Occipital lobe (tissue), 1 donor: ENCODE measurements at regions not wholly inside any gene's neighbourhood (a gene's known extent, or its start where the extent isn't known, plus 50 kb on each side); places are given as distances from the start of the nearest gene placed in this dataset.

Experiments used
- DNase-seq: peaks from one replicate; lab custom pipeline; 2025; lab: John Stamatoyannopoulos, UW

DNA sequence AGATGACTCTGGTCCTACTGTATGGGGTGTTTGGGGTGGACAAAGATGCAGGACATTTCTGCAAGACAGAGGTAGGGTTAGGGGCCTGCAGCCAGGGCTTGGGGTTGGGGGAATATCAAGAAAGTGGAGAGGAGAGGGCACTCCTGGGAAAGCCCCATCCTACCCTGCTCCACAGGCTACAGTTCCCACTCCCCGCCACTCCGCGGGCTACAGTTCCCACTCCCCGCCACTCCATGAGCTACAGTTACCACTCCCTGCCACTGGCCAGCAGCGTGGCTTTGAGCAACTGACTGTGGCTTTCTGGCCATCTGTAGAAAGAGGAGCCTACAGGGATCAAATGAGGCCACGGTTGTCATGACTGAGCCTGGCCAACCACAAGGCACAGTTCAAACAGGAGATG is 93.8 kb upstream of the GRIK3 start:
- DNase-seq, result no peak

- no peak for DNase-seq
These were observed 96.1 kb upstream of the GRIK3 start for GRCh38 chr1:37130221-37130948.

GRCh38 chr1:37131281-37131680 is 97.0 kb upstream of the GRIK3 start:
- DNase-seq, result no peak

- peak; percentile 48 for DNase-seq
These were observed 99.2 kb upstream of the GRIK3 start for GRCh38 chr1:37133276-37134145.

GRCh38 chr1:37134599-37134998 is 100.3 kb upstream of the GRIK3 start:
- DNase-seq, result no peak

- no peak for DNase-seq
These were observed 100.7 kb upstream of the GRIK3 start for GRCh38 chr1:37135032-37135431.

GRCh38 chr1:37137014-37137413 is 102.7 kb upstream of the GRIK3 start:
- DNase-seq, result no peak

DNA sequence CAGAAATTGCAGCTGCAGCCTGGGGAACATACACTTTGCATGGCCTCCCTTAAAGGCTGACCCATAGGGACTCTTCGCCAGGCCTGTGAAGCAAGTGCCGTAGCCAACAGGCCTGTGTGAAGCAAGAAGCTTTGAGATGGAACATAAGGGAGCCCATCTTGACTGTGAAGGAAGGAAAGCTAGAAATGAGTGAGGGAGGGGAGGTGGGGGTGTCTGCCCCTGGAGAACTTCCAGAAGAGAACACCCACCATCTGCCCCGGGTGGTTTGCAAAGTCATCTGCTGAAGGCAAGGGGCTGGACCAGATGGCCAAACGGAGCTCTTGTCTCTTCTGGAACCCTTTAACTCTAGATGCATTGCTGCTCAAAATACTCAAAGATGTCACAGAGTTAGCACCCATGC is 103.3 kb upstream of the GRIK3 start:
- DNase-seq, result no peak

GRCh38 chr1:37143800-37144199 is 109.5 kb upstream of the GRIK3 start:
- no peak for DNase-seq

DNA sequence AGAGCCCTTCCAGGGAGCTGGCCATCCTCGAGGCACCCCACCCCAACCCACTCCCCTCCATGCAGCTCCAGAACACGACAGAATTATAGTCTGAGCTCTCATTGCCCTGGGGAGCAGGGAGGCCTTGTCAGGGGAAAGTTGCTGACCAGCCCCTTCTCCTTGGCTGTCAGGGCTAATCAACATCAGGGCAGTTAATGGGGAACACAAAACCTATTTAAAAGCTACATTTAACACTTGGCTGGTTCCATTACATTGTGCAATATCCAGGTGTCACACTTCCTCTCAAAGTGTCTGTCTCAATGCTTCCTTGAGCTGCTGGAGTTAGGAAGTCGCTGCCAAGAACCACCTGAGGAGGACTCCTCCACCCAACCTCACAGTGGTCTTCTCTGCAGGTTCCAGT is 111.8 kb upstream of the GRIK3 start:
- no peak for DNase-seq

- DNase-seq, result peak; percentile 43
These were observed 113.1 kb upstream of the GRIK3 start for GRCh38 chr1:37147392-37147831.

GRCh38 chr1:37147906-37148305 is 113.6 kb upstream of the GRIK3 start:
- DNase-seq, result no peak

- no peak for DNase-seq
These were observed 114.3 kb upstream of the GRIK3 start for GRCh38 chr1:37148663-37149062.

GRCh38 chr1:37149296-37149695 is 115.0 kb upstream of the GRIK3 start:
- no peak for DNase-seq

- DNase-seq, result no peak
These were observed 116.7 kb upstream of the GRIK3 start for GRCh38 chr1:37150986-37151385.

- no peak for DNase-seq
These were observed 117.5 kb upstream of the GRIK3 start for GRCh38 chr1:37151789-37152188.

DNA sequence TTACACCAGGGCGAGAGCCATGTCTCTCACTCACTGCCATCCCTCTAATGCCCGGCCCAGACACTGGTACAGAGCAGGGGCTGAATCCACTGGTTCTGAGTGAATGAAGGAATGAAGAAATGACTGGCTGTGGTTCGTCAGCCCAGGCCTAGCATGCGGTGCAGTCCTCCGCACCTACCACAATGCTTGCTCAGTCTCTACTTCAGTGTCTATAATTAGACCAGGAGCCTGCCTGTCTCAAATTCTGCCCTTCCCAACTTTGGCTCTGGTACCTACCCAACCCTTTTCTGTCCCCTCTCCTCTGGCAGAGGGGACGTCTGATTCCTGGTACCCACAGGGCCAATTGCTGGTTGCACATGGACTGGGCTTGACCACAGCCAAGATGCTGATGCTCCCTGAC is 118.2 kb upstream of the GRIK3 start:
- no peak for DNase-seq

- DNase-seq, result no peak
These were observed 119.1 kb upstream of the GRIK3 start for GRCh38 chr1:37153116-37154100.

DNA sequence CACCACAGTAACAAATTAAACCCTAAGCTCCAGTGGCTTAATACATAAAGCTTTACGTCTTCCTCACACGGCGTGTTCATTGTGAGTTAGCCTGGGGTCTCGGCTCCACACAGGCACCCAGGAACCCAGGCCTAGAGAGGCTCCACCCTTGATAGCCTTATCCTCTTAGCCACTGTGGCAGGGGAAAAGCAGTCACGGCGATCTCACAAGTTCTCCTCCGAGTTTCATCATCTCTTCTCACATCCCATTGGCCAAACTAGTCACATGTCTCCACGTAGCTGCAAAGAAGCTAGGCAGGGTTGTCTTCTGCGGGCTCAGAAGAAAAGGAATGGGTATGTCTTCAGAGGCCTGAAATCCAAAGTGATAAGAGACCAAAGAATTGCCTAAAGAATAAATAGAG is 122.3 kb upstream of the GRIK3 start:
- DNase-seq, result no peak

DNA sequence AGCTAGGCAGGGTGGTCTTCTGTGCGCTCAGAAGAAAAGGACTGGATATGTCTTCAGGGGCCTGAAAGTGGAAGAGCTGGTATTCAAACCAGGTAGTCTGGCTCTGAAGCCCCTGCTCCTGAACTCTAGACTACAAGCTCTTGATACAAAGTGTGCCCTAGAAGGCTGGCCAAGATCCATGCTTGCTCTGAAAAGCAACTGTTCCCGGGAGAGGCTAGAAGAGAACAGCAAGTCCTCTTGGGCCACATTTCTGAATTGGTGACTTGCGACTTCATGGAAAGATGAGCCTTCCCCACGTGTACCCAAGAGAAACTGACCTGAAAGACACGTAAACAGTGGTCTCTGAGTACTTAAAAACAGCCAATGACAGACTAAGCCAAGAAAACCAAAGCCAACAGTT is 123.3 kb upstream of the GRIK3 start:
- DNase-seq, result no peak

GRCh38 chr1:37158113-37158749 is 123.9 kb upstream of the GRIK3 start:
- no peak for DNase-seq
